ENCODE measurements at regions not wholly inside any gene's neighbourhood (a gene's known extent, or its start where the extent isn't known, plus 50 kb on each side); places are given as distances from the start of the nearest gene placed in this dataset.
"Not testable (repeated sequence)": the region's sequence is repeated elsewhere in the genome, so short reads cannot be mapped to it uniquely, and the experiment has no call there.

- peak; percentile 31 for DNase-seq (ENCODE audit: low spot score)
Observed at GRCh38 chrX:13420545-13421183, 100.8 kb upstream of the ATXN3L start.

- DNase-seq (ENCODE audit: low spot score) = no peak
Observed at GRCh38 chrX:13419918-13420317, 100.1 kb upstream of the ATXN3L start.

- DNase-seq (ENCODE audit: low spot score) = no peak
Observed at GRCh38 chrX:13419276-13419675, 99.4 kb upstream of the ATXN3L start.

- DNase-seq (ENCODE audit: low spot score) = no peak
Observed at GRCh38 chrX:13418126-13419097, 98.6 kb upstream of the ATXN3L start.

- DNase-seq (ENCODE audit: low spot score) = no peak
Observed at GRCh38 chrX:13415509-13415908, 95.7 kb upstream of the ATXN3L start.

- DNase-seq (ENCODE audit: low spot score) = no peak
Observed at GRCh38 chrX:13414006-13414647, 94.3 kb upstream of the ATXN3L start.

GRCh38 chrX:13412208-13412600, 92.4 kb upstream of the ATXN3L start:
- DNase-seq (ENCODE audit: low spot score) = no peak

- DNase-seq (ENCODE audit: low spot score) = no peak
Observed at GRCh38 chrX:13411496-13412207, 91.8 kb upstream of the ATXN3L start.

- DNase-seq (ENCODE audit: low spot score) = not testable (repeated sequence)
Observed at GRCh38 chrX:13408599-13408998, 88.7 kb upstream of the ATXN3L start.

GRCh38 chrX:13404777-13405176, 84.9 kb upstream of the ATXN3L start:
- peak; percentile 4 for DNase-seq (ENCODE audit: low spot score)

GRCh38 chrX:13404364-13404763, 84.5 kb upstream of the ATXN3L start:
- no peak for DNase-seq (ENCODE audit: low spot score)

- DNase-seq (ENCODE audit: low spot score) = no peak
Observed at GRCh38 chrX:13401724-13402123, 81.9 kb upstream of the ATXN3L start.

GRCh38 chrX:13398839-13399238, 79.0 kb upstream of the ATXN3L start:
- no peak for DNase-seq (ENCODE audit: low spot score)

- no peak for DNase-seq (ENCODE audit: low spot score)
Observed at GRCh38 chrX:13397878-13398818, 78.3 kb upstream of the ATXN3L start.

- DNase-seq (ENCODE audit: low spot score) = no peak
Observed at GRCh38 chrX:13396924-13397323, 77.1 kb upstream of the ATXN3L start.

- DNase-seq (ENCODE audit: low spot score) = no peak
Observed at GRCh38 chrX:13389501-13389900, 69.6 kb upstream of the ATXN3L start.

- DNase-seq (ENCODE audit: low spot score) = no peak
Observed at GRCh38 chrX:13387666-13388494, 68.0 kb upstream of the ATXN3L start.

GRCh38 chrX:13386636-13387035, 66.8 kb upstream of the ATXN3L start:
- DNase-seq (ENCODE audit: low spot score) = no peak

GRCh38 chrX:13386092-13386491, 66.2 kb upstream of the ATXN3L start:
- DNase-seq (ENCODE audit: low spot score) = no peak

GRCh38 chrX:13383907-13384306, 64.1 kb upstream of the ATXN3L start:
- no peak for DNase-seq (ENCODE audit: low spot score)

Data from Ammon's horn (tissue), 1 donor.